OCI-LY7 (cell line): ENCODE measurements at regions not wholly inside any gene's neighbourhood (a gene's known extent, or its start where the extent isn't known, plus 50 kb on each side); places are given as distances from the start of the nearest gene placed in this dataset.

Source experiments
- BruUV-seq: library from RNA; stranded (reverse); fragments of 400-500 nt; replicated peaks from 2 replicates; lab custom pipeline; 2021; lab: Mats Ljungman, UMichigan
- CTCF ChIA-PET: fragments of 300-600 bp; sonication (Branson Sonifier 250); formaldehyde crosslinking; loops from one replicate; lab custom pipeline; 2022; ENCODE audit warnings: antibody characterized with exemption; ENCODE audit not compliant: unreplicated experiment; lab: Charles Lee
- POLR2A ChIA-PET: fragments of 300-600 bp; sonication (Branson Sonifier 250); formaldehyde crosslinking; loops from one replicate; lab custom pipeline; 2022; ENCODE audit warnings: antibody characterized with exemption; lab: Charles Lee
- DNase-seq: peaks from one replicate; pipeline ENCODE4 v3.0.0-alpha.2; 2015; ENCODE audit warnings: low spot score
- H2AFZ ChIP-seq: fragments of 200-600 bp; sonication (generic), shearing (Covaris generic); 2 replicates; pipeline ENCODE4 v1.6.1; 2014; ENCODE audit warnings: mild to moderate bottlenecking, antibody characterized with exemption, low read length, moderate library complexity
- H3K27ac ChIP-seq: fragments of 200-600 bp; sonication (generic); 2 replicates; pipeline ENCODE4 v1.5.1; 2014; ENCODE audit warnings: mixed run types, low read depth, mild to moderate bottlenecking, moderate library complexity, low read length, inconsistent platforms; ENCODE audit not compliant: poor library complexity, severe bottlenecking
- H3K36me3 ChIP-seq: fragments of 200-600 bp; sonication (generic); 2 replicates; pipeline ENCODE4 v1.6.1; 2014; ENCODE audit warnings: mild to moderate bottlenecking, antibody characterized with exemption, low read length, moderate library complexity, mixed read lengths; ENCODE audit not compliant: insufficient read depth
- H3K4me1 ChIP-seq: fragments of 200-600 bp; sonication (generic); 2 replicates; pipeline ENCODE4 v1.5.1; 2014; ENCODE audit warnings: mild to moderate bottlenecking, low read length; ENCODE audit not compliant: insufficient read depth, poor library complexity, severe bottlenecking
- H3K4me2 ChIP-seq: fragments of 200-600 bp; sonication (generic); 2 replicates; pipeline ENCODE4 v1.6.1; 2014; ENCODE audit warnings: mild to moderate bottlenecking, low read length
- H3K4me3 ChIP-seq: fragments of 200-600 bp; sonication (generic); 2 replicates; pipeline ENCODE4 v1.5.1; 2014; ENCODE audit warnings: mild to moderate bottlenecking, low read depth, low read length; ENCODE audit not compliant: poor library complexity, severe bottlenecking
- H3K79me2 ChIP-seq: fragments of 200-600 bp; sonication (generic); 2 replicates; pipeline ENCODE4 v1.6.1; 2016; ENCODE audit warnings: low read depth, mild to moderate bottlenecking, low read length, moderate library complexity, mixed read lengths; ENCODE audit not compliant: insufficient read depth
- H3K9me2 ChIP-seq: fragments of 200-600 bp; sonication (generic); 2 replicates; pipeline ENCODE4 v1.6.1; 2016; ENCODE audit warnings: mild to moderate bottlenecking, low read length, mixed read lengths; ENCODE audit not compliant: insufficient read depth
- H3K9me3 ChIP-seq: fragments of 200-600 bp; sonication (generic); 2 replicates; pipeline ENCODE4 v1.6.1; 2014; ENCODE audit warnings: mild to moderate bottlenecking, mixed run types, low read length, mixed read lengths
- H4K20me1 ChIP-seq: fragments of 200-600 bp; sonication (generic); 2 replicates; pipeline ENCODE4 v1.6.1; 2014; ENCODE audit warnings: mild to moderate bottlenecking, antibody characterized with exemption, low read length, moderate library complexity, mixed read lengths; ENCODE audit not compliant: insufficient read depth
- CTCF ChIP-seq: fragments of 200-600 bp; sonication (generic); conservative IDR thresholded peaks from 2 replicates; pipeline ENCODE4 v1.5.1; 2014; ENCODE audit warnings: mild to moderate bottlenecking, antibody characterized with exemption, low read length, moderate library complexity, mixed read lengths
- EZH2phosphoT487 ChIP-seq: fragments of 200-600 bp; sonication (generic); IDR thresholded peaks from 2 replicates; pipeline ENCODE4 v1.6.1; 2018; ENCODE audit warnings: low read depth, borderline replicate concordance, mild to moderate bottlenecking, mixed run types, antibody characterized with exemption, low read length, moderate library complexity, mixed read lengths
- intact Hi-C: fragments of 100-400 bp; cut with micrococcal nuclease; formaldehyde crosslinking; loops from one replicate; pipeline ENCODE4 v1.10.0; 2022; ENCODE audit not compliant: unreplicated experiment

GRCh38 chr5:71946343-71947030 is 160.8 kb upstream of the MAP1B start:
- ChIA-PET POLR2A (no interaction called here), CTCF (no interaction called here)
- no peak overlapping the region for H3K27ac ChIP-seq
- no peaks in the 10 kb centered on the region for H3K9me3 ChIP-seq
- no peaks in the 10 kb centered on the region for H4K20me1 ChIP-seq
- H3K4me3 ChIP-seq: no peak overlapping the region
- BruUV-seq: no TSS peak
- H3K36me3 ChIP-seq: no peaks in the 10 kb centered on the region
- H3K4me2 ChIP-seq: no peak overlapping the region
- TF ChIP-seq CTCF: no peak
- TF ChIP-seq EZH2phosphoT487: no peak
- H3K79me2 ChIP-seq: no peaks in the 10 kb centered on the region
- intact Hi-C loops: no loop called here
- DNase-seq: no peak
- no peaks in the 10 kb centered on the region for H3K9me2 ChIP-seq
- no peaks in the 10 kb centered on the region for H3K4me1 ChIP-seq
- no peak overlapping the region for H2AFZ ChIP-seq

GRCh38 chr5:71948206-71948605 is 159.1 kb upstream of the MAP1B start:
- intact Hi-C loops: no loop called here
- CTCF ChIA-PET: interaction anchor here (0.5 kb wide), 1 partner anchor 48 kb away, joined by 4 read pairs; no protein-coding TSS in a partner anchor
- no peaks in the 10 kb centered on the region for H3K4me1 ChIP-seq
- no peak for DNase-seq
- no peak overlapping the region for H2AFZ ChIP-seq
- no peak for TF ChIP-seq CTCF
- TF ChIP-seq EZH2phosphoT487: no peak
- no TSS peak for BruUV-seq
- no peak overlapping the region for H3K4me3 ChIP-seq
- H3K27ac ChIP-seq: no peak overlapping the region
- POLR2A ChIA-PET: no interaction called here
- no peaks in the 10 kb centered on the region for H4K20me1 ChIP-seq
- H3K79me2 ChIP-seq: no peaks in the 10 kb centered on the region
- no peaks in the 10 kb centered on the region for H3K36me3 ChIP-seq
- H3K4me2 ChIP-seq: no peak overlapping the region
- H3K9me2 ChIP-seq: no peaks in the 10 kb centered on the region
- no peaks in the 10 kb centered on the region for H3K9me3 ChIP-seq

GRCh38 chr5:71949772-71950171 is 157.5 kb upstream of the MAP1B start:
- ChIA-PET CTCF (no interaction called here), POLR2A (interaction anchor here (0.6 kb wide), 1 partner anchor 361 kb away, joined by 3 read pairs; no protein-coding TSS in a partner anchor)
- Histone ChIP-seq H3K36me3 (no peaks in the 10 kb centered on the region), H3K4me2 (no peak overlapping the region), H3K9me2 (no peaks in the 10 kb centered on the region), H3K4me3 (no peak overlapping the region), H4K20me1 (no peaks in the 10 kb centered on the region), H2AFZ (no peak overlapping the region), H3K27ac (no peak overlapping the region), H3K4me1 (no peaks in the 10 kb centered on the region), H3K79me2 (no peaks in the 10 kb centered on the region), H3K9me3 (no peaks in the 10 kb centered on the region)
- no peak for TF ChIP-seq CTCF
- no peak for TF ChIP-seq EZH2phosphoT487
- intact Hi-C loops: no loop called here
- BruUV-seq: no TSS peak
- no peak for DNase-seq
